HG02943 (cell line): ENCODE measurements at regions not wholly inside any gene's neighbourhood (a gene's known extent, or its start where the extent isn't known, plus 50 kb on each side); places are given as distances from the start of the nearest gene placed in this dataset.
"Not testable (repeated sequence)": the region's sequence is repeated elsewhere in the genome, so short reads cannot be mapped to it uniquely, and the experiment has no call there.

ENCODE experiments used
- ATAC-seq: cut with Tn5 transposase; IDR thresholded peaks from one replicate; pipeline ENCODE4 v1.9.1; 2021; ENCODE audit warnings: mild to moderate bottlenecking, low read depth, moderate library complexity; ENCODE audit not compliant: unreplicated experiment

DNA sequence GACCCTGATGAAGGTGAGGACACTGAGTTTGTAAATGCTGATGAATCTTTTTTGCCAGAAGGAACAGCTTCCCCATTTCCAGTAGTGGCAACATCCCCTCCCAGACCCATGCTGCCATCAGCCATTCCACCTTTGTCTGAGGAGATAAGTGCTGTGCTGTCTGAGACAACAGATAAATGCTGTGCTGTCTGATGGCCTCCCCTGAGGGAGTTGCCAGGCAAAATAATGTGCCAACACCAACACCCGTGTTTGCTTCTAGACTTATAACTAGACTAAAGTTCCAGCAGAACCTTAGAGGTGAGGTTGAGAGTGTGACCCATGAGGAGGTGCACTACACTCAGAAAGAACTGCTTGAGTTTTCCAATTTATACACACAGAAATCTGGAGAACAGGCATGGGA is 349.5 kb downstream of the C12orf75 start:
- no peak for ATAC-seq

DNA sequence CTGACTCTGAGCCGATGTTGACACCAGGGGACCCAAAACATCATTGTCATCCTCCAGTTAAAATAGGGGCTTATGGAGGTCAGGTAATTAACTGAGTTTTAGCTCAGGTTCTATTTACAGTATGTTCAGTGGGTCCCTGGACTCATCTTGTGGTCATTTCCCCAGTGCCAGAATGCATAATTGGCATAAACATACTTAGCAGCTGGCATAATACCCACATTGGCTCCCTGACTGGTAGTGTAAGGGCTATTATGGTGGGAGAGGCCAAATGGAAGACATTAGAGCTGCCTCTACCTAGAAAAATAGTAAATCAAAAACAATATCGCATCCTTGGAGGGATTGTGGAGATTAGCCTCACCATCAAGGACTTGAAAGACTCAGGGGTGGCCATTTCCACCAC is 350.9 kb downstream of the C12orf75 start:
- no peak for ATAC-seq

DNA sequence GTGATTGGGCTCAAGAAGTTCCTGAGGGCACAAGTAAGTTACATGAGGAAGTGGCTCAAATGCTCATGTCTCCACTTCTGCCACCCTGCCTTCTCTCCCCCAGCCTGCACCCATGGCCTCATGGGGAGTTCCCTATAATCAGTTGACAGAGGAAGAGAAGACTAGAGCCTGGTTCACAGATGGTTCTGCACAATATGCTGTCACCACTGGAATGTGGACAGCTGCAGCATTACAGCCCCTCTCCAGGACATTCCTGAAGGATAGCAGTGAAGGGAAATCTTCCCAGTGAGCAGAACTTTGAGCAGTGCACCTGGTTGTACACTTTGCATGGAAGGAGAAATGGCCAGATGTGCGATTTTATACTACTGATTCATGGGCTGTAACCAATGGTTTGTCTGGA is 352.3 kb downstream of the C12orf75 start:
- not testable (repeated sequence) for ATAC-seq

DNA sequence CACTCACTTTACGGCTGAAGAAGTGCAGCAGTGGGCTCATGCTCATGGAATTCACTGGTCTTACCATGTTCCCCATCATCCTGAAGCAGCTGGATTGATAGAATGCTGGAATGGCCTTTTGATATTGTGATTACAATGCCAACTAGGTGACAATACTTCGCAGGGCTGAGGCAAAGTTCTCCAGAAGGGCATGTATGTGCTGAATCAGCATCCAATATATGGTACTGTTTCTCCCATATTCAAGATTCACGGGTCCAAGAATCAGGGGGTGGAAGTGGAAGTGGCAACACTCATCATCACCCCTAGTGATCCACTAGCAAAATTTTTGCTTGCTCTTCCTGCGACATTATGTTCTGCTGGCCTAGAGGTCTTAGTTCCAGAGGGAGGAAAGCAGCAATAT is 353.3 kb downstream of the C12orf75 start:
- not testable (repeated sequence) for ATAC-seq

DNA sequence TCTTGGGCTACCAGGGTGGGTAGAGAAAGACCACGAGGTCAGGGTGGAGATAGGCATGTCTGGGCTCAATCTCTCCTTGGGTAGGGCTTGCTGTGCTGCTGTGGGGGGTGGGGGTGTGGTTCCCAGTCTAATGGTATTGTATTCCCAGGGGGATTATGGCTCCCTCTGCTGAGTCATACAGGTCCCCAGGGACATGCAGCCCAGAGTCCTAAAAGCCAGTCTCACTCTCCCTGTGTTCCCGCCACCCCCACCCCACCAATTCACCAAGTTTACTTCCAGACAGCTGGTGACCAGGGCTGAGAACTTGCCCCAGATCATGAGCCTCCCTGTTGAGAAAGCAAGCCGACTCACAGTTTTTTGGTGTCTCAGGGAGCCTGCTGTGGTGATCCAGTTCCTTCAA is 367.6 kb downstream of the C12orf75 start:
- ATAC-seq, result no peak

DNA sequence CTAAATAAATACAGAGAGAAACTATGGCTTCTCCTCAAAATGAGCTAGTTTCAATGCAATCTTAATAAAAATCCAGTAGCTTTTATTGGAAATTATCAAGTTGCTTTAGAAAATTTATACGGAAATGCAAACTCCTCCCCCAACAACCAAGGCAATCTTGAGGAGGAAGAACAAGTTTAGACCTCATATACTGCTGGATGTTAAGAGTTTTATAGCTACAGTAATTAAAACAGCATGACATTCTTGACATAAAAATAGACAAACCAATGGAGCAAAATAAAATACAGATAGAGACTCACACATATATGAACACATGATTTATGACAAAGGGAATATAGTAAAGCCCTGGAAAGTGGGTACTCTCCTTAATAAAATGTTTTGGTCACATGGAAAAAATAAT is 368.7 kb downstream of the C12orf75 start:
- ATAC-seq, result no peak

DNA sequence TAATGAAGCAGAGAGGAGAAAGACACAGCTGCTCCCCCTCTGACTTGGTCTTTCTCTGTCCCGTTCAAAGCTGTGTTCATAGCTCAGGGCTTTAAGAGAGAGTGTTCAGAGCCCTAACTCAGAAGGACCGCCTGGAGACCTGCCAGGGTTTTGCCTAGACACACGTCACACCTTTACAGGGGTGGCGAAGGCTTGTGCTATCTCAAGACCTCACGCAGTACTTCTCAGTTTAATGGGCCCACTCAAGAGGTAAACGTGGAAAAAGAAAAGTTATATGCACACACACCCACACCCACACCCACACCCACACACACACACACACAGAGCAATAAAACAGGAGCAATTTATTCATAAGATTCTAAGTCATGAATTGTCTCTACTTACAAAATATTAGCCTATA is 374.3 kb downstream of the C12orf75 start:
- no peak for ATAC-seq

DNA sequence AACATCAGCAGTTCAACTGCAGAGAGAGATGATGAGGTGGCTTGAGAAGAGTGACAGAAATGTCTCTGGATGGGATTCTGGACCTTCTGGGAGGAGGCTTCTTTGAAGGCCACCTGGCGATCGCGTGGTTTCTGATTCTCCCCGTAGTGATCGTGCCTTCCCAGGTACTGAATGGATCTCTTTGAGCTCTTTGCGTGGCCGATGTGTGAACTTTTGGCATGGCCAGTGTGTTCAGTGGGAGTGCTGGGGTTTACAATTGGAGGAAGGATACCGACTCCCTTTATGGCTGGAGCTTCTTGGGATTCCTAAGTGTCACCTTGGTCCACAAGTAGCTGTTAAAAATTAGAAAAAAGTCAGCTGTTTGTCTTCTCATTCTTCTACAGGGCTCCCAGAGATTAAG is 374.7 kb downstream of the C12orf75 start:
- no peak for ATAC-seq

DNA sequence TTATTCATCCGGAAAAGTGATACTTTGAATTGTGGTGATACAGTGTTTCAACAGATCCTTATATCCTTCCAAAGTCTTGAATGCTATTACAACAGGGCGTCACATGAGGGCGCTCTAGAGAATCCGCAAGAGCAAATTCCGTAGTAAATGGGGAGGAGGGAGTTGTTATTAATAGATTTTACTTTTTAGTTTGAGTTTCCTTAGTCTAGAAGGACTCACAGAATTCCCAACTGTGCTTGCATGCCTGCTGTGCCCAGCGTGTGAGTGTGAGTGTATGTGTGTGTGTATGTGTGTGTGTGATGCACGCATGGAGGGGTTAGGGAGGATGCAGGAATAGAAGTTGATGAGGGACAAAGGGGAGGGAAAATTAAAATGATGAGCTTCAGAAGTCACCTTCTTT is 375.3 kb downstream of the C12orf75 start:
- ATAC-seq, result no peak

DNA sequence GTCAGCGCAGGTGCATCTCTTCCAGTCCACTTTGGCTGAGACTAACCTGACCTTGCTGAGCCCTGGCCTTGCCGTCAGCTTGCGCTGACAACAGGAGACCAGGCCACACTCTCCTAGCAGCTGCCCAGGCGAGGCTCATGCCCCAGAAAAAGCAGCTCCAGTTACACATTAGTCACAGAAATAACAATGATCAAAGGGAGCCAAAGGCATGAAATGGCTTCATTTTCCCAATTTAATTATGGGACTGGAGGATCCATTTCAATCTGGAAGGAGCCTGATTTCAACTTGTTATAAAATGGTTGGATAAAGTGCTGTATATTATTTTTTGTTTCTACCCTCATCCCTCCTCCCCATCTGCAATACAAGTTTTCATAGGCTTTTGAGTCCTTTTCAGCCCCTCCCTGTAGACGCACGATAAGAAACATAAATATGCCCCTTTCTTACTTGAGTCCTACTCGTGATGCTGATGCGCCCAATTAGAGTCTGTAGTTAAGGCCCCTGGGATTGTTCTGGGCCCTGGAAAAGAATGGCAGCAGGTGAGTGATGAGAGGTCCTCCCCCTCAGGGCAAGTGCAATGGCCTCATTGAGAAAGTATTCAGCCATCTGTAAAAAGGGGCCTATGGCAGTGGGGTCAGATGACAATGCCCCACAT is 376.0 kb downstream of the C12orf75 start:
- no peak for ATAC-seq

DNA sequence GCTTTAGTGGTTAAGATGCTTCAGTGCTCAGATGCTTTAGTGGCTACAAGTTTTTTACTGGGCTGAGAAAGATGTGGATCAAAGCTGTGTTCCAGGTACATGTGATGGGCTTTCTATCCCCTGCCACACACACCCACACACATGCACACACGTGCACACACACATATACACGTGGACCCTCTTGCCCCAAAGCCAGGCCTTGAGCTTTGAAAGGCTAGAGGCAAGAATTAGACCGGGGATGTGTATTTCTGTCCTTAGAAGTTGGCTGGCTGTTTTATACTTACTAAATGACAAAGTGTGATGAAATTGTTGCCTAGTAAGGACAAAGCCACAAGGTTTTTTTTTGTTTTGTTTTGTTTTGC is 376.5 kb downstream of the C12orf75 start:
- no peak for ATAC-seq

DNA sequence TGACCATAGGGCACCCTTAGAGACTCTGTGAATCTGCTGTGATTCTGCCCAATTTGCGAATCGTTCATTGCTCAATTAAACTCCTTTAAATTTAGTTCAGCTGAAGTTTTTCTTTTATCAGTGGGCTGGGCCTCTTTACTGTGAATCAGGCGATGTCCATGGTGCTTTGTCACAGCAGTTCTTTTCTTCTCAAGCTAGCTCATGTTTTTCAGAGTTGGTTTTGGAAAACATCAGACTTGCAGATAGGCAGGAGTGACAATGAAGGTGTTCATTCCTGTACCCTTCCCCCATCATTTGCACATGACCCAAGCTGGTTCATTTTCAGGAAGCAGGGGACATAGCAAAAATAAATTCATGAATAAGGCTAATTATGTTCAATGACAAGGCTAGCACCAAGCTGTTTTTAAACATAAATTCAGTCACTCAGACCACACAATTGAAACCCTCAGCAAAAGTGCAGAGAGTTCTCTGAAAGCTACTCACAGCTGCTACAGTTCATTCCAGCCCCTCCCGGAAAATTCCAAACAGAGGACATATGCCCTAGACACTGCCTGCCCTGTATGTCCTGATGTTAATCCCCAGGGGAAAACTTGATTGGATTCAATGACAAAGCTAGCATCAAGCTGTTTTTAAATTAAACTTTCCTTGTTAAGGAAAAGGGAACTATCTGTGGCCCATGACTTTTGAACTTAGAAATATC is 383.3 kb downstream of the C12orf75 start:
- no peak for ATAC-seq

DNA sequence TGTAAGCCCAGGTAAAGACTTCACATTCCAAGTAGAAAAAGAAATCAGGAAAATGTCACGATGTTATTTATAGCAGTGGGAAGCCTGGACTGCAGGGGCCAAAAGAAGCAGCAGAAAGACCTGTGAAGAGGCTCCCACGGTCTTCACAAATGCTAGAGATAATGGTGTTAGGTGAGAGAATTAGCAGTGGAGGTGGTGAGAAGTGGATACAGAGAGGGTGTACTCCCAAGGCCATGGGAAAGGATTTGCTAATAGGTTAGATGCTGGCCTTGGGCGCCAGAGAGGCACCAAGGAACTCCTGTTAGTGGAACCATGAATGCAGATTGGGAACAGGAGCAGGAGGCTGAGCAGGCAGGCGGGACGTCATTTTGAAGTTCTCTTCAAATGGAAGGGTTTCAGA is 386.1 kb downstream of the C12orf75 start:
- no peak for ATAC-seq

DNA sequence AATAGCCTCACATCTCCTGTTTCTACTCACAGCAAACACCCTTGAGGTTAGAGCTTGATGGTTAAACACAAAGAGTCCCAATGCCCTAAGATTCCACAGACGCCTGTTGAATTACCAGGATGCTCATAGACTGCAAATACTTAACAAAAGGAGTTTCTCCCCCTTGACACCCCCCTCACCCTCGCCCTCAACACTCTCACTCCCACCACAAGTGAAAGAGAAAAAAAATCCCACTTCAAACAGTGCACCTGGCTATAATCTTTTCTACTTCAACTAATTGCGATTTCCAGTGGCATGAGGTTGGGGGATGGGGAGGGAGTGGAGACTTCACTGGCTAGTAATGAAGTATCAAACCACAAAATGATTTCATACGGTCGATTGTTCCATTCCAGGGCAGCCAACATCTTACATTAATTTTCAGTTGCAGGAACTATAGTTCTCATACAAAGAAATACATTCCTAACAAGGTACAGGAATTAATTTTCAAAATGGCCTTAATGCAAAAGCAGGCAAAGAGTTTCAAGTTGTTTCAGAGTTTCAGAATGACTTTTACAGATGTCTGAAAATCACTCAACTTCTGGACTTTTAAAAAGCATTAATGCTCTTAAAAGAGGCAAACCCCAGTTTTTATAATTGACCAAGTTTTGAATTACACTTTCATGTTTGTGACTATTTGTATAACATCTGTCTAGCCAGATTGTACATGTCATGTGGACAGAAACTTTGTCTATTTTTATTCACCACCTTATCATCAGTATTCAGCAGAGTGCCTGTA is 390.7 kb downstream of the C12orf75 start:
- peak; percentile 67 for ATAC-seq

DNA sequence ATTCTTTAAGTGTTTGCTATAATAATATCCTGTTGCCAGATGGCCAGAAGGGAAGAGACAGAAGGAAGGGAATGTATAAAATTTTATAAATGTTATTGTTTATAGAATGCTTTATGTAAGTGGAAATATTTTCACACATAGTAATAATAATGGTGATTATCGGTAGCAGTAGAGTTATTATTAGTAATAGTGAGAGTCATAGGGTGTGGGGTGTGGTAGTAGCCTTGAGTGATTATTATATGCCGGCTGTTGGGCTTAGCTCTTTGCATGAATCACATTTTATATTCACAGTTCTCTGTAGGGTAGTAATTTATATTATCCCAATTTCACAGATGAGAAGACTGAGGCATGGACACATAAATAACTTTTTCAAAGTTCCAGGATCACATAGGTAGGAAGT is 391.4 kb downstream of the C12orf75 start:
- ATAC-seq, result no peak

DNA sequence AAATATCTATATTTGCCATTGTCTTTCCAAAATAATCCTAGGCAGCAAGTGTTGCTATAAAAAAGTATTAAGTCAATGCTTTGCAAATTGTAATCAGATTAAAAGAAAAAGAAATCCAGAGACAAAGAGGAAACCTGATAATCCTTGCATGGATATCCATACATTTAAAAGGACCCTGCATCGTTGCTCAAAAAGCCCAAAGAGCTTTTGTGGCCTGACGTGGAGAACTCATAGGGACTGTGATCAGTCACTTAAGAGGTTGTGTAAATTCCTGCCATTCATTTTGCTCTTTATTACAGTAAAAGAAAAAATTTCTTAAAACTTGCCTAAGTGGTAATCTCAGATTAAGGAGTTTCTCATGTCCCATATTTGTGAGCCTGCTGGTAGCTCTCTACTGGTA is 392.6 kb downstream of the C12orf75 start:
- no peak for ATAC-seq

DNA sequence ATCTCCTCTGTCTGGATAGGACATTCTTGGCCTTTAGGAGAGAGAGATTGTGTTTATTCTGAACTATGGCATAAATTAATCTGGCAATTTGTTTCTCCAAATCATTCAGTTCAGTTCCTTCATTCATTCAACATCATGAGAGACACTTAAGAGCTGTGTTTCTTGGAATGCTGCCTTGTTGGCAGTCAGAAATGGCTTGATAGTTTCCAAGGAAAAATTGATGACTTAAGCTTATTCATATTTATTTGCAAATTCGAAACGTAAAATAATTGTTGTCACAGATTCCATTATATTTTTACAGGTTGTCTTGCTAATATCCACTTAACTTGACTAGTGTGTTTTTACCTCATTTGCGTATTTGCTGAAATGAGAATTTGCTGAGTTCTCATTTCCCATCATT is 393.0 kb downstream of the C12orf75 start:
- ATAC-seq, result no peak

DNA sequence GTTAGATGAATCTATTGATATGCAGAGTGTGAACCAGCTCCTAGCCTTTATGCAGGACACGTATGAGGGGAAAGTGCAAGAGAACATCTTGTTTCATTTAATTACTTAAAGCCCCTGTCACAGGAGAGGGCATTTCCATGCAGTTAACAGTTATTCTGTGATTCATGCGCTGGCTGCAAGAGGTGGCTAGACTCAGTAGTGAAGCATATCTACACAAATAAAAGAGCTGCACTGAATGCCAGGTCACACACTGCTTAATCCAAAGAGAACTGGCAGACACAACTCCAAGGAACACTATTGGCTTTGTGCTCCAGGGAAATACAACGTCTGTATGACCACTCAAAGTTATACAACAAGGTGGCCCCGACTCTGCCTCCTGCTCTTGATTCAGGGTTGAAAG is 394.1 kb downstream of the C12orf75 start:
- ATAC-seq, result no peak

DNA sequence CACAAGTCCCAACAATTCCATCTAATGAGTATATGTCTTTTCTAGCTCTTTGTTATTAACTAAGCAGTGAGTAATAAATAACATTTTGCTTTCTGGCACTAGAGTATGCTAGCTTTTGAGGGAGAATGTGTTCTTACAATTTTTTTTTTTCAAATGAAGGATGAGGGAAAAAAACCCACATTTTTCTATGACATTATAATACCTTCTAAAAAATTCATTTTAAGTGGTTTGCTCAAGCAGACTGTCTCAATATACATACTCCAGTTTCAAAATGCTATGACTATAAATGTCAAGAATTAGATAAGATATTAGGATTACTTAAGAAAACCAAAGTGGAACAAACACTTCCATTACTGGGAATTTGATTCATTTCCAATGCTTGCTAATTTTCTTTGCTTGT is 394.6 kb downstream of the C12orf75 start:
- ATAC-seq, result no peak

DNA sequence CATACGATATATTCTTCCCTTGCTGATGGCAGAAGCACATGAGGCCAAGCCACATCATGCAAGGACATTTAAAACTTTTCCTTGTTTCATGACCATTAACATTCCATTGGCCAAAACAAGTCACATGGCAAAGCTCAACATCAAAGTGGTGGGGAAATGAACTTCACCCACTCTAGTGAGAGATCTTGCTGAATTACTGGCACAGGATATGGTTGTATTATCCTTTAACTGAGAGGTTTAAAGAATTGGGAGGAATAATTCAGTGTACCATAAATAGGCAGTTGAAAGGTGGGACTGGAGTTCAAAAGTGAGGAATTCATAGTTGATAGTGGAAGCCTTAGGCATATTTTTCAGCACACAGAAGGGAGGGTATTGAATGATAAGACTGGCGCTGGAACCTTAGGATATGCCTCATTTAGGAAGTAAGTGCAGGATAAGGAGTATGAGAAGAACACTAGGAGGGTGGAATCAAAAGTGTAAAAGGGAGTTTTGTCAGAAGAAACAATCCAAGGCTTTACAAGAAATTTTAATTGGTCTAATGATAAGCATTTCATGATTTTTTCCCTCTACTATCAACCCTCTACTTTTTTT is 398.8 kb downstream of the C12orf75 start:
- no peak for ATAC-seq

DNA sequence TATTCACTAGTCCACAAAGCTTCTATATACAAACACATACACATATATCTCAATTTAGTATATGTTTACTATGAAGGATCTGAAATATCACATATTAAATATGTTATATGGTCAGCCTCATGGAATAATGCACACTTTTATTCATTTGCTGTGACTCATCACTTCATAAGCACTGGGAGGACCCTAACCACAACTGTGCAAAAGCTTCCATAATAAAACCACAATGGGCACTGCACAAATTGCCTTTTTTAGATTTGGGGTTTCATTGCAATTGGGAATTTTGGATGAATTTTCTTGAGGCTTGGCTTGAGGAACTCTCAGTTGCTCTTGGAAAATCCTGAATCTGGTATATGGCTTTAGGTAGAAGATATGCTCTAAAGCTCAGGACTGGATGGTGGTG is 399.4 kb downstream of the C12orf75 start:
- no peak for ATAC-seq
